Panc1 (cell line): ENCODE measurements at regions not wholly inside any gene's neighbourhood (a gene's known extent, or its start where the extent isn't known, plus 50 kb on each side); places are given as distances from the start of the nearest gene placed in this dataset.

Experiments
- CTCF ChIP-seq: fragments of 450-650 bp; IDR thresholded peaks from 2 replicates; pipeline ENCODE4 v1.5.1; 2017; ENCODE audit warnings: mild to moderate bottlenecking
- POLR2AphosphoS5 ChIP-seq: IDR thresholded peaks from 2 replicates; pipeline ENCODE4 v1.6.1; 2012; ENCODE audit warnings: mild to moderate bottlenecking, low read depth, low read length, moderate library complexity
- TCF7L2 ChIP-seq: IDR thresholded peaks from 2 replicates; pipeline ENCODE4 v1.6.1; 2011; ENCODE audit warnings: mild to moderate bottlenecking, low read depth, low read length, inconsistent platforms
- TF ChIP-seq, protein P1 (sequence below), 2 experiments: IDR thresholded peaks; 2 replicates each; pipeline ENCODE4 v1.6.1; 2011 to 2012; ENCODE audit warnings: low read depth in 2 of 2, control low read depth in 1 of 2, low read length in 1 of 2, mild to moderate bottlenecking in 1 of 2, moderate library complexity in 1 of 2; ENCODE audit not compliant: insufficient read depth in 1 of 2

- TF ChIP-seq CTCF (no peak), POLR2AphosphoS5 (no peak), TCF7L2 (no peak)
- TF ChIP-seq, protein P1, sequence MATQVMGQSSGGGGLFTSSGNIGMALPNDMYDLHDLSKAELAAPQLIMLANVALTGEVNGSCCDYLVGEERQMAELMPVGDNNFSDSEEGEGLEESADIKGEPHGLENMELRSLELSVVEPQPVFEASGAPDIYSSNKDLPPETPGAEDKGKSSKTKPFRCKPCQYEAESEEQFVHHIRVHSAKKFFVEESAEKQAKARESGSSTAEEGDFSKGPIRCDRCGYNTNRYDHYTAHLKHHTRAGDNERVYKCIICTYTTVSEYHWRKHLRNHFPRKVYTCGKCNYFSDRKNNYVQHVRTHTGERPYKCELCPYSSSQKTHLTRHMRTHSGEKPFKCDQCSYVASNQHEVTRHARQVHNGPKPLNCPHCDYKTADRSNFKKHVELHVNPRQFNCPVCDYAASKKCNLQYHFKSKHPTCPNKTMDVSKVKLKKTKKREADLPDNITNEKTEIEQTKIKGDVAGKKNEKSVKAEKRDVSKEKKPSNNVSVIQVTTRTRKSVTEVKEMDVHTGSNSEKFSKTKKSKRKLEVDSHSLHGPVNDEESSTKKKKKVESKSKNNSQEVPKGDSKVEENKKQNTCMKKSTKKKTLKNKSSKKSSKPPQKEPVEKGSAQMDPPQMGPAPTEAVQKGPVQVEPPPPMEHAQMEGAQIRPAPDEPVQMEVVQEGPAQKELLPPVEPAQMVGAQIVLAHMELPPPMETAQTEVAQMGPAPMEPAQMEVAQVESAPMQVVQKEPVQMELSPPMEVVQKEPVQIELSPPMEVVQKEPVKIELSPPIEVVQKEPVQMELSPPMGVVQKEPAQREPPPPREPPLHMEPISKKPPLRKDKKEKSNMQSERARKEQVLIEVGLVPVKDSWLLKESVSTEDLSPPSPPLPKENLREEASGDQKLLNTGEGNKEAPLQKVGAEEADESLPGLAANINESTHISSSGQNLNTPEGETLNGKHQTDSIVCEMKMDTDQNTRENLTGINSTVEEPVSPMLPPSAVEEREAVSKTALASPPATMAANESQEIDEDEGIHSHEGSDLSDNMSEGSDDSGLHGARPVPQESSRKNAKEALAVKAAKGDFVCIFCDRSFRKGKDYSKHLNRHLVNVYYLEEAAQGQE (IDR thresholded peaks at IDR 0.05; ENCODE audit: insufficient read depth in 1 of 2, low read depth in 2 of 2, low read length in 1 of 2), result no peak
Measured at GRCh38 chr1:113250161-113250560, 140.2 kb upstream of the MAGI3 start.
